ENCODE measurements at regions not wholly inside any gene's neighbourhood (a gene's known extent, or its start where the extent isn't known, plus 50 kb on each side); places are given as distances from the start of the nearest gene placed in this dataset.

- Histone ChIP-seq H3K27me3 (ENCODE audit: insufficient read depth, low read length, poor library complexity) (no peaks in the 10 kb centered on the region), H3K36me3 (ENCODE audit: insufficient read depth, low read length) (no peaks in the 10 kb centered on the region), H3K79me2 (ENCODE audit: insufficient read depth, low read length) (no peaks in the 10 kb centered on the region), H3K27ac (ENCODE audit: low read length) (no peak overlapping the region), H3K4me3 (ENCODE audit: low read depth in 1 of 2, low read length in 2 of 2) (no peak overlapping the region), H3K9ac (ENCODE audit: low read depth, low read length) (no peak overlapping the region), H2AFZ (ENCODE audit: low read depth, low read length) (no peak overlapping the region), H4K20me1 (ENCODE audit: insufficient read depth, low read length) (no peaks in the 10 kb centered on the region), H3K9me3 (ENCODE audit: insufficient read depth, low read length, severe bottlenecking) (no peaks in the 10 kb centered on the region), H3K4me1 (ENCODE audit: insufficient read depth, low read length) (no peaks in the 10 kb centered on the region), H3K4me2 (ENCODE audit: insufficient read depth, low read length) (no peak overlapping the region)
- ATAC-seq (ENCODE audit: insufficient read depth, low read depth) (no peak), DNase-seq (no peak)
- TF ChIP-seq CTCF (IDR thresholded peaks at IDR 0.05; ENCODE audit: borderline replicate concordance, extremely low read depth, low read length, poor library complexity, severe bottlenecking) (no peak), EZH2 (IDR thresholded peaks at IDR 0.05; ENCODE audit: borderline replicate concordance, low read depth, low read length, severe bottlenecking) (no peak)
Measured at GRCh38 chr11:10993640-10994039, 135.8 kb upstream of the ZBED5 start.

GRCh38 chr11:10993186-10993585 is 135.3 kb upstream of the ZBED5 start:
- H3K27me3 ChIP-seq (ENCODE audit: insufficient read depth, low read length, poor library complexity): no peaks in the 10 kb centered on the region
- no peaks in the 10 kb centered on the region for H3K36me3 ChIP-seq (ENCODE audit: insufficient read depth, low read length)
- H3K9ac ChIP-seq (ENCODE audit: low read depth, low read length): no peak overlapping the region
- H3K9me3 ChIP-seq (ENCODE audit: insufficient read depth, low read length, severe bottlenecking): no peaks in the 10 kb centered on the region
- no peak overlapping the region for H3K27ac ChIP-seq (ENCODE audit: low read length)
- no peak for TF ChIP-seq CTCF (IDR thresholded peaks at IDR 0.05; ENCODE audit: borderline replicate concordance, extremely low read depth, low read length, poor library complexity, severe bottlenecking)
- TF ChIP-seq EZH2 (IDR thresholded peaks at IDR 0.05; ENCODE audit: borderline replicate concordance, low read depth, low read length, severe bottlenecking): no peak
- no peak overlapping the region for H3K4me3 ChIP-seq (ENCODE audit: low read depth in 1 of 2, low read length in 2 of 2)
- H2AFZ ChIP-seq (ENCODE audit: low read depth, low read length): no peak overlapping the region
- H4K20me1 ChIP-seq (ENCODE audit: insufficient read depth, low read length): no peaks in the 10 kb centered on the region
- no peaks in the 10 kb centered on the region for H3K79me2 ChIP-seq (ENCODE audit: insufficient read depth, low read length)
- no peak for DNase-seq
- H3K4me1 ChIP-seq (ENCODE audit: insufficient read depth, low read length): no peaks in the 10 kb centered on the region
- no peak for ATAC-seq (ENCODE audit: insufficient read depth, low read depth)
- H3K4me2 ChIP-seq (ENCODE audit: insufficient read depth, low read length): no peak overlapping the region

- no peak overlapping the region for H2AFZ ChIP-seq (ENCODE audit: low read depth, low read length)
- no peak for TF ChIP-seq EZH2 (IDR thresholded peaks at IDR 0.05; ENCODE audit: borderline replicate concordance, low read depth, low read length, severe bottlenecking)
- TF ChIP-seq CTCF (IDR thresholded peaks at IDR 0.05; ENCODE audit: borderline replicate concordance, extremely low read depth, low read length, poor library complexity, severe bottlenecking): no peak
- no peak overlapping the region for H3K27ac ChIP-seq (ENCODE audit: low read length)
- no peak for DNase-seq
- no peaks in the 10 kb centered on the region for H3K9me3 ChIP-seq (ENCODE audit: insufficient read depth, low read length, severe bottlenecking)
- no peak overlapping the region for H3K9ac ChIP-seq (ENCODE audit: low read depth, low read length)
- H3K79me2 ChIP-seq (ENCODE audit: insufficient read depth, low read length): no peaks in the 10 kb centered on the region
- no peak overlapping the region for H3K4me2 ChIP-seq (ENCODE audit: insufficient read depth, low read length)
- no peaks in the 10 kb centered on the region for H3K36me3 ChIP-seq (ENCODE audit: insufficient read depth, low read length)
- no peaks in the 10 kb centered on the region for H4K20me1 ChIP-seq (ENCODE audit: insufficient read depth, low read length)
- H3K27me3 ChIP-seq (ENCODE audit: insufficient read depth, low read length, poor library complexity): peaks cover 3% of the 10 kb centered on the region
- H3K4me3 ChIP-seq (ENCODE audit: low read depth in 1 of 2, low read length in 2 of 2): no peak overlapping the region
- no peaks in the 10 kb centered on the region for H3K4me1 ChIP-seq (ENCODE audit: insufficient read depth, low read length)
- ATAC-seq (ENCODE audit: insufficient read depth, low read depth): no peak
Measured at GRCh38 chr11:10991393-10991792, 133.5 kb upstream of the ZBED5 start.

- no peak overlapping the region for H3K4me2 ChIP-seq (ENCODE audit: insufficient read depth, low read length)
- no peaks in the 10 kb centered on the region for H4K20me1 ChIP-seq (ENCODE audit: insufficient read depth, low read length)
- no peak for TF ChIP-seq CTCF (IDR thresholded peaks at IDR 0.05; ENCODE audit: borderline replicate concordance, extremely low read depth, low read length, poor library complexity, severe bottlenecking)
- no peak for TF ChIP-seq EZH2 (IDR thresholded peaks at IDR 0.05; ENCODE audit: borderline replicate concordance, low read depth, low read length, severe bottlenecking)
- no peak overlapping the region for H3K4me3 ChIP-seq (ENCODE audit: low read depth in 1 of 2, low read length in 2 of 2)
- H3K4me1 ChIP-seq (ENCODE audit: insufficient read depth, low read length): no peaks in the 10 kb centered on the region
- no peaks in the 10 kb centered on the region for H3K79me2 ChIP-seq (ENCODE audit: insufficient read depth, low read length)
- H3K27me3 ChIP-seq (ENCODE audit: insufficient read depth, low read length, poor library complexity): peaks cover 9% of the 10 kb centered on the region
- DNase-seq: no peak
- no peak for ATAC-seq (ENCODE audit: insufficient read depth, low read depth)
- H2AFZ ChIP-seq (ENCODE audit: low read depth, low read length): no peak overlapping the region
- H3K27ac ChIP-seq (ENCODE audit: low read length): no peak overlapping the region
- no peak overlapping the region for H3K9ac ChIP-seq (ENCODE audit: low read depth, low read length)
- no peaks in the 10 kb centered on the region for H3K9me3 ChIP-seq (ENCODE audit: insufficient read depth, low read length, severe bottlenecking)
- no peaks in the 10 kb centered on the region for H3K36me3 ChIP-seq (ENCODE audit: insufficient read depth, low read length)
Measured at GRCh38 chr11:10990637-10991193, 132.9 kb upstream of the ZBED5 start.

All from DND-41 (cell line).